HG03175 (cell line): ENCODE measurements at regions not wholly inside any gene's neighbourhood (a gene's known extent, or its start where the extent isn't known, plus 50 kb on each side); places are given as distances from the start of the nearest gene placed in this dataset.
"Not testable (repeated sequence)": the region's sequence is repeated elsewhere in the genome, so short reads cannot be mapped to it uniquely, and the experiment has no call there.

Experiments used
- ATAC-seq: cut with Tn5 transposase; IDR thresholded peaks from one replicate; pipeline ENCODE4 v1.9.1; 2021; ENCODE audit warnings: mild to moderate bottlenecking, moderate library complexity; ENCODE audit not compliant: unreplicated experiment

- ATAC-seq = no peak
Observed at GRCh38 chr9:106038266-106039001, 344.1 kb downstream of the TMEM38B start.

- no peak for ATAC-seq
Observed at GRCh38 chr9:106039151-106039935, 345.0 kb downstream of the TMEM38B start.

GRCh38 chr9:106041920-106042319 lies 347.6 kb downstream of the TMEM38B start:
- ATAC-seq = not testable (repeated sequence)

- no peak for ATAC-seq
Observed at GRCh38 chr9:106051545-106051944, 357.2 kb downstream of the TMEM38B start.

GRCh38 chr9:106052166-106052565 lies 357.8 kb downstream of the TMEM38B start:
- no peak for ATAC-seq

GRCh38 chr9:106052735-106053134 lies 358.4 kb downstream of the TMEM38B start:
- no peak for ATAC-seq

- no peak for ATAC-seq
Observed at GRCh38 chr9:106056328-106056727, 362.0 kb downstream of the TMEM38B start.

- no peak for ATAC-seq
Observed at GRCh38 chr9:106058460-106058859, 364.1 kb downstream of the TMEM38B start.

- no peak for ATAC-seq
Observed at GRCh38 chr9:106059886-106060285, 365.5 kb downstream of the TMEM38B start.

GRCh38 chr9:106060885-106061284 lies 366.5 kb downstream of the TMEM38B start:
- no peak for ATAC-seq

GRCh38 chr9:106062250-106062649 lies 367.9 kb downstream of the TMEM38B start:
- ATAC-seq = no peak

GRCh38 chr9:106065136-106065535 lies 370.8 kb downstream of the TMEM38B start:
- no peak for ATAC-seq

- no peak for ATAC-seq
Observed at GRCh38 chr9:106065579-106066214, 371.4 kb downstream of the TMEM38B start.

GRCh38 chr9:106066940-106067524 lies 372.7 kb downstream of the TMEM38B start:
- ATAC-seq = no peak

GRCh38 chr9:106069241-106069640 lies 374.9 kb downstream of the TMEM38B start:
- no peak for ATAC-seq

GRCh38 chr9:106072421-106072820 lies 378.1 kb downstream of the TMEM38B start:
- no peak for ATAC-seq

- no peak for ATAC-seq
Observed at GRCh38 chr9:106074006-106074405, 379.7 kb downstream of the TMEM38B start.

GRCh38 chr9:106075236-106075959 lies 381.1 kb downstream of the TMEM38B start:
- no peak for ATAC-seq

- no peak for ATAC-seq
Observed at GRCh38 chr9:106075960-106076327, 381.6 kb downstream of the TMEM38B start.

- ATAC-seq = no peak
Observed at GRCh38 chr9:106076711-106077110, 382.4 kb downstream of the TMEM38B start.

GRCh38 chr9:106077731-106078130 lies 383.4 kb downstream of the TMEM38B start:
- no peak for ATAC-seq
